ENCODE measurements at regions not wholly inside any gene's neighbourhood (a gene's known extent, or its start where the extent isn't known, plus 50 kb on each side); places are given as distances from the start of the nearest gene placed in this dataset.

DNA sequence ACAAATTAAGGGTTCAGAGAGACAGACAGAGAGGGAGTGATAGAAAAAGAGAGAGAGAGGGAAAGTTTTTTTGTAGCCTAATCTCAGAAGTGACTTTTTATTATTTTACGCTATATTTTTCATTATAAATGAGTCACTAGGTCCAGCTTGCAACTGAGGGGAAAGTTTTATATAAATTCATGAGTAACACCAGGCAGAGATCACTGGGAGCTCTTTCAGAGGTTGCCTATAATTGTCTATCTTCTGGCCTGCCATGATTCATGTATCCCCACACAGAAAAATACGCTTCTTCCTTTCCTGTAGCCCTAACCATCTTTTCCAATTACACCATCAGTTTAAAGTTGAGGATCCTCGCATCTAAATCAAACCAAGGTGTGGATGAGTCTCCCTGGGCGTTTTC, 467.9 kb downstream of the SLITRK1 start:
- DNase-seq (ENCODE audit: extremely low read depth, low read depth), result no peak
- no peak for TF ChIP-seq CTCF (IDR thresholded peaks at IDR 0.05; ENCODE audit: low read depth, low read length, missing control alignments)
- no peak overlapping the region for H3K4me3 ChIP-seq (replicated peaks; ENCODE audit: low read depth, low read length)

- TF ChIP-seq CTCF (IDR thresholded peaks at IDR 0.05; ENCODE audit: low read depth, low read length, missing control alignments), result no peak
- DNase-seq (ENCODE audit: extremely low read depth, low read depth), result no peak
- H3K4me3 ChIP-seq (replicated peaks; ENCODE audit: low read depth, low read length), result no peak overlapping the region
Observed at GRCh38 chr13:83386609-83387008, 495.7 kb downstream of the SLITRK1 start.

- no peak for DNase-seq (ENCODE audit: extremely low read depth, low read depth)
- no peak overlapping the region for H3K4me3 ChIP-seq (replicated peaks; ENCODE audit: low read depth, low read length)
- no peak for TF ChIP-seq CTCF (IDR thresholded peaks at IDR 0.05; ENCODE audit: low read depth, low read length, missing control alignments)
Observed at GRCh38 chr13:83378908-83379307, 503.4 kb downstream of the SLITRK1 start.

- no peak for DNase-seq (ENCODE audit: extremely low read depth, low read depth)
- H3K4me3 ChIP-seq (replicated peaks; ENCODE audit: low read depth, low read length), result no peak overlapping the region
- TF ChIP-seq CTCF (IDR thresholded peaks at IDR 0.05; ENCODE audit: low read depth, low read length, missing control alignments), result no peak
Observed at GRCh38 chr13:83377491-83377890, 504.8 kb downstream of the SLITRK1 start.

DNA sequence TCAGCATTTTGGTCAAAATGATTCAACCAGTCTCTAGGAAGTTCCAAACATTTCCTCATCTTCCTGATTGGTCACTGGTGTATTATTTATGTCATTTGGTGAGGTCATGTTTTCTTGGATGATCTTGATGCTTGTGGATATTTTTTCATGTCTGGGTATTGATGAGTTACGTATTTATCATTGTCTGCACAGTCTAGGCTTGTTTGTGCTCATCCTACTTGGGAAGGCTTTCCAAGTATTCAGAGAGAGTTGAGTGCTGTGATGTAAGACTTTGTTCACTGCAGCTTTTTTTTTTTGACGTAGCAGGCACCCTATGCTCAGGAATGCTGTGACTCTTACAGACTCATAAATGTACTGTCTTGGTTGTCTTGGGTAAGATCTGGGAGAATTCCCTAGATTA, 509.5 kb downstream of the SLITRK1 start:
- DNase-seq (ENCODE audit: extremely low read depth, low read depth), result no peak
- TF ChIP-seq CTCF (IDR thresholded peaks at IDR 0.05; ENCODE audit: low read depth, low read length, missing control alignments), result no peak
- no peak overlapping the region for H3K4me3 ChIP-seq (replicated peaks; ENCODE audit: low read depth, low read length)

DNA sequence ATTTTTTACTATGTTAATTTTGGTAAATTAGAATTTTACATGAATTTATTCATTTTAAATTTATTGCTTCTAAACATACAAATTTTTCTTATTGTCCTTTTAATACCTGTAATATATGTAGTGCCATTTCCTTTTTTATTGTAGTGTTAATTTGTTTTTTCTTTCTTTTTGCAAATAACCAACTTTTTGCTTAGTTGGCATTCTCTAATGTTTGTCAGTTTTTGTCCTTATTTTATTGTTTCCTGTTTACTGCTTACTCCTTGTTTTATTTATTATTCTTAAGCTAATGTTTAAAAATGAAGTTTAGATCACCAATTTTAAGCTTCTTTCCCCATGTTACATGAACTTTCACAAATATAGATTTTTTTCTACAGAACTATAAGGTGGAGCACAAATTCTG, 516.6 kb downstream of the SLITRK1 start:
- no peak overlapping the region for H3K4me3 ChIP-seq (replicated peaks; ENCODE audit: low read depth, low read length)
- DNase-seq (ENCODE audit: extremely low read depth, low read depth), result no peak
- no peak for TF ChIP-seq CTCF (IDR thresholded peaks at IDR 0.05; ENCODE audit: low read depth, low read length, missing control alignments)

GRCh38 chr13:83355041-83355440, 527.2 kb downstream of the SLITRK1 start:
- H3K4me3 ChIP-seq (replicated peaks; ENCODE audit: low read depth, low read length), result no peak overlapping the region
- TF ChIP-seq CTCF (IDR thresholded peaks at IDR 0.05; ENCODE audit: low read depth, low read length, missing control alignments), result no peak
- DNase-seq (ENCODE audit: extremely low read depth, low read depth), result no peak
